ENCODE measurements at regions not wholly inside any gene's neighbourhood (a gene's known extent, or its start where the extent isn't known, plus 50 kb on each side); places are given as distances from the start of the nearest gene placed in this dataset.

DNA sequence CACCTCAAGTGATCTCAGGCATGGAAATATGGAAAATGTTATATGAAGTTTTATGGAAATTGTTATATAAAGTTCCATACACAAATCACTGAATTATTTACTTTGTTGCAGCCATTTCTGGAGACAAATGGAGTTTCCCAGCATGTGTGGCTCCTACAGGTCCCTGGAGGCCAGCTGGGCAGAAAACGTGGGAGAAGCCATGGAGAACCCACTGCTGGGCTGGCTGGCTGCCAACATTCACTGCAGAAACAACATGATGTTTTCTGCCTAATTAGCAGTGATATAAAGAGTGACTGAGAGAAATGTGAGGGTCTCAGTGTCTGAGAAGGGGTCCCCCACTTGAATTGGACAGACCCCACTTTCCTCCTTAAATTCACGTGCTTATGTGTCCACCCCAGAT, 208.8 kb upstream of the IRX2 start:
- DNase-seq (ENCODE audit: extremely low spot score, unreplicated experiment), result no peak
- Mint-ChIP-seq H3K4me3 (ENCODE audit: unreplicated experiment) (no peak overlapping the region), H3K36me3 (ENCODE audit: unreplicated experiment) (no peaks in the 10 kb centered on the region), H3K9me3 (ENCODE audit: unreplicated experiment) (peaks cover 49% of the 10 kb centered on the region), H3K27ac (ENCODE audit: unreplicated experiment) (no peak overlapping the region), H3K4me1 (ENCODE audit: unreplicated experiment) (no peaks in the 10 kb centered on the region), H3K27me3 (ENCODE audit: unreplicated experiment) (no peaks in the 10 kb centered on the region)
- TF ChIP-seq, protein P1, sequence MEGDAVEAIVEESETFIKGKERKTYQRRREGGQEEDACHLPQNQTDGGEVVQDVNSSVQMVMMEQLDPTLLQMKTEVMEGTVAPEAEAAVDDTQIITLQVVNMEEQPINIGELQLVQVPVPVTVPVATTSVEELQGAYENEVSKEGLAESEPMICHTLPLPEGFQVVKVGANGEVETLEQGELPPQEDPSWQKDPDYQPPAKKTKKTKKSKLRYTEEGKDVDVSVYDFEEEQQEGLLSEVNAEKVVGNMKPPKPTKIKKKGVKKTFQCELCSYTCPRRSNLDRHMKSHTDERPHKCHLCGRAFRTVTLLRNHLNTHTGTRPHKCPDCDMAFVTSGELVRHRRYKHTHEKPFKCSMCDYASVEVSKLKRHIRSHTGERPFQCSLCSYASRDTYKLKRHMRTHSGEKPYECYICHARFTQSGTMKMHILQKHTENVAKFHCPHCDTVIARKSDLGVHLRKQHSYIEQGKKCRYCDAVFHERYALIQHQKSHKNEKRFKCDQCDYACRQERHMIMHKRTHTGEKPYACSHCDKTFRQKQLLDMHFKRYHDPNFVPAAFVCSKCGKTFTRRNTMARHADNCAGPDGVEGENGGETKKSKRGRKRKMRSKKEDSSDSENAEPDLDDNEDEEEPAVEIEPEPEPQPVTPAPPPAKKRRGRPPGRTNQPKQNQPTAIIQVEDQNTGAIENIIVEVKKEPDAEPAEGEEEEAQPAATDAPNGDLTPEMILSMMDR (IDR thresholded peaks at IDR 0.05), result no peak

DNA sequence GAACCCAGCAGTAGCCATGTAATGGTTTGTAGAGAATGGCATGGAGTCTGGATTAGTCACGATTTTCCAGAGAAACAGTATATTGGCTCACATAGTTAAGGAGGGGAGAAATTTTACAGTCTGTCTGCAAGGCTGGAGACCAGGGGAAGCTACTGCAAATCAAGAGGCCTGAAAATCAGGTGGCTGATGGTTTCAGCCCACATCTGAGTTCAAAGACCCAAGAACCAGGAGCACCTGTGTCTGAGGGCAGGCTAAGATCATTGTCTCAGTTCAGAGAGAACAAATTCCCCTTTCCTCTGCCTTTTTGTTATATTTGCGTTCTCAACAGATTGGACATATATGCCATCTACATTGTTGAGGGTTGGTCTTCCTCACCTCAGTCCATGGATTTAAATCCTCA, 207.5 kb upstream of the IRX2 start:
- TF ChIP-seq, protein P1 (IDR thresholded peaks at IDR 0.05), result no peak
- no peaks in the 10 kb centered on the region for H3K36me3 Mint-ChIP-seq (ENCODE audit: unreplicated experiment)
- DNase-seq (ENCODE audit: extremely low spot score, unreplicated experiment), result no peak
- H3K27me3 Mint-ChIP-seq (ENCODE audit: unreplicated experiment), result no peaks in the 10 kb centered on the region
- H3K9me3 Mint-ChIP-seq (ENCODE audit: unreplicated experiment), result peaks cover 44% of the 10 kb centered on the region
- H3K27ac Mint-ChIP-seq (ENCODE audit: unreplicated experiment), result no peak overlapping the region
- no peaks in the 10 kb centered on the region for H3K4me1 Mint-ChIP-seq (ENCODE audit: unreplicated experiment)
- H3K4me3 Mint-ChIP-seq (ENCODE audit: unreplicated experiment), result no peak overlapping the region

DNA sequence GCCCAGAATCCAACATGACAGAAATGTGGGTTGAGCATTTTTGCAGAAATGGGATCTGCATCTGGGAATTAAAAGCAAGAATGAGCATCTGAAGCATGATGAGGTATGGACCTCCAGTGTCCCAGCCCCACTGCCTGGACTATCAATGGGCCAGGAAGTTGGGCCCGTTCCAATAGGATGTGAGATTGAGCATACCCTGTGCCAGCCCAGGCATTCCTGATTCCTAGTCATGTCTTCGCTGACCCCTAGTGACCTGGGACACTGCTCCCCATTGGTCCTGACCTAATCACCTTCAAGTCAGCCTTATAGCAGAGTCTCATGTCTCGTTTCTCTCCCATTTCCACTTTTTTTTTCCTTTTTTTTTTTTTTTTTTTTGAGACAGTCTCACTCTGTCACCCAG, 197.4 kb upstream of the IRX2 start:
- no peak overlapping the region for H3K4me3 Mint-ChIP-seq (ENCODE audit: unreplicated experiment)
- no peaks in the 10 kb centered on the region for H3K4me1 Mint-ChIP-seq (ENCODE audit: unreplicated experiment)
- DNase-seq (ENCODE audit: extremely low spot score, unreplicated experiment), result no peak
- H3K9me3 Mint-ChIP-seq (ENCODE audit: unreplicated experiment), result peaks cover 52% of the 10 kb centered on the region
- no peak overlapping the region for H3K27ac Mint-ChIP-seq (ENCODE audit: unreplicated experiment)
- TF ChIP-seq, protein P1 (IDR thresholded peaks at IDR 0.05), result no peak
- H3K36me3 Mint-ChIP-seq (ENCODE audit: unreplicated experiment), result no peaks in the 10 kb centered on the region
- no peaks in the 10 kb centered on the region for H3K27me3 Mint-ChIP-seq (ENCODE audit: unreplicated experiment)

DNA sequence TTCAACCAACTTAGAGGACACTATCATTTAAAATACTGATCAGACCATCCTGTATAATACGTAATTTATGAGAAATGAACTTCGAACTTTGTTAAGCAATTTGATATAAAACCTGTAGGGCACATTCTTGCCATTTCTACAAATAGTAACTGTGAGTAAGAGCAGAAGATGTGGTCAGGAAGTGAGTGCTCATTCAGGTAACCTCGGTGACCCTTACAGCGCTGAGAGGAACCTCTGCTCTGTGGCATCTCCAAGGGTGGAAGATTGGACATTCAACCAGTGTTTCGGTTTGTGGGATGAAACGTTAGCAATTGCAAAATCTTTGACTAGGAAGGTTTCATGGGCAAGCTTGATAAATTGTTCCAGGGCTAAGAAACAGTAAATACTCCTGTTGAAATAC, 194.8 kb upstream of the IRX2 start:
- Mint-ChIP-seq H3K9me3 (ENCODE audit: unreplicated experiment) (peaks cover 48% of the 10 kb centered on the region), H3K36me3 (ENCODE audit: unreplicated experiment) (no peaks in the 10 kb centered on the region), H3K27me3 (ENCODE audit: unreplicated experiment) (no peaks in the 10 kb centered on the region), H3K4me1 (ENCODE audit: unreplicated experiment) (no peaks in the 10 kb centered on the region), H3K4me3 (ENCODE audit: unreplicated experiment) (no peak overlapping the region), H3K27ac (ENCODE audit: unreplicated experiment) (no peak overlapping the region)
- DNase-seq (ENCODE audit: extremely low spot score, unreplicated experiment), result no peak
- TF ChIP-seq, protein P1 (IDR thresholded peaks at IDR 0.05), result no peak

DNA sequence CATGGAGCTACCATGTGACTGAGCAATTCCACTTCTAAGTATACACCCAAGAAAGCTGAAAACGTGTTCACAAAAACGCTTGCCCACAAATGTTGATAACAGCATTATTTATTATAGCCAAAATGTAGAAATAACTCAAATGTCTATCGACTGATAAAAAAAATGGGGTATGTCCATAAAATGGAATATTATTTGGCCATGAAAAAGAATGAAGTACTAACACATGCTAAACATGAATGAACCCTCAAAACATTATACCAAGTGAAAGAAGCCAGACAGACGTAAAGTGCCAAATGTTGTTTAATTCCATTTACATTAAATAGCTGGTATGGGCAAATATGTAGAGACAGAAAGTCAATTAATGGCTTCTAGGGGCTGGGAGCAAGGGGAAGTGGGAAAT, 184.9 kb upstream of the IRX2 start:
- Mint-ChIP-seq H3K9me3 (ENCODE audit: unreplicated experiment) (peaks cover 32% of the 10 kb centered on the region), H3K27ac (ENCODE audit: unreplicated experiment) (no peak overlapping the region), H3K36me3 (ENCODE audit: unreplicated experiment) (no peaks in the 10 kb centered on the region), H3K4me3 (ENCODE audit: unreplicated experiment) (no peak overlapping the region), H3K4me1 (ENCODE audit: unreplicated experiment) (no peaks in the 10 kb centered on the region), H3K27me3 (ENCODE audit: unreplicated experiment) (no peaks in the 10 kb centered on the region)
- no peak for DNase-seq (ENCODE audit: extremely low spot score, unreplicated experiment)
- TF ChIP-seq, protein P1 (IDR thresholded peaks at IDR 0.05), result no peak
